ENCODE measurements at regions not wholly inside any gene's neighbourhood (a gene's known extent, or its start where the extent isn't known, plus 50 kb on each side); places are given as distances from the start of the nearest gene placed in this dataset.

- TF ChIP-seq, protein P1, sequence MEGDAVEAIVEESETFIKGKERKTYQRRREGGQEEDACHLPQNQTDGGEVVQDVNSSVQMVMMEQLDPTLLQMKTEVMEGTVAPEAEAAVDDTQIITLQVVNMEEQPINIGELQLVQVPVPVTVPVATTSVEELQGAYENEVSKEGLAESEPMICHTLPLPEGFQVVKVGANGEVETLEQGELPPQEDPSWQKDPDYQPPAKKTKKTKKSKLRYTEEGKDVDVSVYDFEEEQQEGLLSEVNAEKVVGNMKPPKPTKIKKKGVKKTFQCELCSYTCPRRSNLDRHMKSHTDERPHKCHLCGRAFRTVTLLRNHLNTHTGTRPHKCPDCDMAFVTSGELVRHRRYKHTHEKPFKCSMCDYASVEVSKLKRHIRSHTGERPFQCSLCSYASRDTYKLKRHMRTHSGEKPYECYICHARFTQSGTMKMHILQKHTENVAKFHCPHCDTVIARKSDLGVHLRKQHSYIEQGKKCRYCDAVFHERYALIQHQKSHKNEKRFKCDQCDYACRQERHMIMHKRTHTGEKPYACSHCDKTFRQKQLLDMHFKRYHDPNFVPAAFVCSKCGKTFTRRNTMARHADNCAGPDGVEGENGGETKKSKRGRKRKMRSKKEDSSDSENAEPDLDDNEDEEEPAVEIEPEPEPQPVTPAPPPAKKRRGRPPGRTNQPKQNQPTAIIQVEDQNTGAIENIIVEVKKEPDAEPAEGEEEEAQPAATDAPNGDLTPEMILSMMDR (IDR thresholded peaks at IDR 0.05), result no peak
- no peak for TF ChIP-seq POLR2A (IDR thresholded peaks at IDR 0.05)
Observed at GRCh38 chr2:67600222-67600871, 203.2 kb downstream of the ETAA1 start.
